GM06990 (cell line): ENCODE measurements at regions not wholly inside any gene's neighbourhood (a gene's known extent, or its start where the extent isn't known, plus 50 kb on each side); places are given as distances from the start of the nearest gene placed in this dataset.
"Not testable (repeated sequence)": the region's sequence is repeated elsewhere in the genome, so short reads cannot be mapped to it uniquely, and the experiment has no call there.

Source experiments
- DNase-seq: peaks from one replicate; pipeline ENCODE4 v3.0.0-alpha.2; 2011; ENCODE audit not compliant: insufficient read length; ENCODE audit errors: extremely low read depth
- H3K27me3 ChIP-seq: replicated peaks from 2 replicates; pipeline ENCODE4 v1.6.0; 2011; ENCODE audit warnings: low read length; ENCODE audit not compliant: control insufficient read depth, insufficient read depth
- H3K36me3 ChIP-seq: 2 replicates; pipeline ENCODE4 v1.5.1; 2011; ENCODE audit warnings: low read length; ENCODE audit not compliant: control insufficient read depth, insufficient read depth
- H3K4me3 ChIP-seq: replicated peaks from 2 replicates; pipeline ENCODE4 v1.5.1; 2011; ENCODE audit warnings: low read depth, mild to moderate bottlenecking, control low read depth, low read length
- TF ChIP-seq, protein P1 (sequence below): IDR thresholded peaks from 2 replicates; pipeline ENCODE4 v1.5.1; 2011; ENCODE audit warnings: low read length, control low read depth, mild to moderate bottlenecking, inconsistent platforms; ENCODE audit not compliant: insufficient read depth, poor library complexity, severe bottlenecking

- TF ChIP-seq, protein P1, sequence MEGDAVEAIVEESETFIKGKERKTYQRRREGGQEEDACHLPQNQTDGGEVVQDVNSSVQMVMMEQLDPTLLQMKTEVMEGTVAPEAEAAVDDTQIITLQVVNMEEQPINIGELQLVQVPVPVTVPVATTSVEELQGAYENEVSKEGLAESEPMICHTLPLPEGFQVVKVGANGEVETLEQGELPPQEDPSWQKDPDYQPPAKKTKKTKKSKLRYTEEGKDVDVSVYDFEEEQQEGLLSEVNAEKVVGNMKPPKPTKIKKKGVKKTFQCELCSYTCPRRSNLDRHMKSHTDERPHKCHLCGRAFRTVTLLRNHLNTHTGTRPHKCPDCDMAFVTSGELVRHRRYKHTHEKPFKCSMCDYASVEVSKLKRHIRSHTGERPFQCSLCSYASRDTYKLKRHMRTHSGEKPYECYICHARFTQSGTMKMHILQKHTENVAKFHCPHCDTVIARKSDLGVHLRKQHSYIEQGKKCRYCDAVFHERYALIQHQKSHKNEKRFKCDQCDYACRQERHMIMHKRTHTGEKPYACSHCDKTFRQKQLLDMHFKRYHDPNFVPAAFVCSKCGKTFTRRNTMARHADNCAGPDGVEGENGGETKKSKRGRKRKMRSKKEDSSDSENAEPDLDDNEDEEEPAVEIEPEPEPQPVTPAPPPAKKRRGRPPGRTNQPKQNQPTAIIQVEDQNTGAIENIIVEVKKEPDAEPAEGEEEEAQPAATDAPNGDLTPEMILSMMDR = no peak
- H3K36me3 ChIP-seq = no peaks in the 10 kb centered on the region
- H3K4me3 ChIP-seq = no peak overlapping the region
- DNase-seq = no peak
- H3K27me3 ChIP-seq = no peaks in the 10 kb centered on the region; the same call in none of the 2 replicates
These were observed 268.1 kb upstream of the SDK2 start for GRCh38 chr17:73912373-73912746.

GRCh38 chr17:73914536-73915274, 270.5 kb upstream of the SDK2 start:
- no peak for DNase-seq
- TF ChIP-seq, protein P1 = no peak
- Histone ChIP-seq H3K27me3 (no peaks in the 10 kb centered on the region; the same call in 1 of the 2 replicates), H3K36me3 (no peaks in the 10 kb centered on the region), H3K4me3 (no peak overlapping the region)

DNA sequence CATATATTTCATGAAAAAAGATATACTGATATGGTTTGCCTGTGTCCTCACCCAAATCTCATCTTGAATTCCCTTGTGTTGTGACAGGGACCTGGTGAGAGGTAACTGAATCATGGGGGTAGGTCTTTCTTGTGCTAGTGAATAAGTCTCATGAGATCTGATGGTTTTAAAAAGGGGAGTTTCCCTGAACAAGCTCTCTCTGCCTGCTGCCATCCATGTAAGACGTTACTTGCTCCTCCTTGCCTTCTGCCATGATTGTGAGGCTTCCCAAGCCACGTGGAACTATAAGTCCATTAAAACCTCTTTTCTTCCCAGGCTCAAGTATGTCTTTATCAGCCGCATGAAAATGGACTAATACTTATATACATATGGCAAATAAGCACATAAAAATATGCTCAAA, 274.8 kb upstream of the SDK2 start:
- not testable (repeated sequence) for H3K36me3 ChIP-seq, H3K4me3 ChIP-seq, DNase-seq, H3K27me3 ChIP-seq

- Histone ChIP-seq H3K27me3 (no peaks in the 10 kb centered on the region; the same call in 1 of the 2 replicates), H3K4me3 (no peak overlapping the region), H3K36me3 (no peaks in the 10 kb centered on the region)
- TF ChIP-seq, protein P1 = no peak
- DNase-seq = no peak
These were observed 277.1 kb upstream of the SDK2 start for GRCh38 chr17:73921306-73921705.

GRCh38 chr17:73924114-73924908, 279.2 kb upstream of the RPL38 start:
- DNase-seq = no peak
- TF ChIP-seq, protein P1 = no peak
- H3K4me3 ChIP-seq = no peak overlapping the region

DNA sequence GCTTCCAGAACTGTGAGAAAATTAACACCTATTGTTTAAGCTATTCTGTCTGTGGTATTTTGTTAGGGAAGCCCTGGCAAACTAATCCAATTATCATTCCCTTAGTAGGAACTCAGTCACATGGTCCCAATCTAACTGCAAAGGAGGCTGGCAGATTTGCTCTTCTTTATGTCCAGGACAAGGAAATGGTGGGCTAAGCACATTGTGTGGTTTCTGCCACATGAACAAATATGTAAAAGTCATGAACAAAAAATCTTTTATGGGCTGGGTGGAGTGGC, 278.6 kb upstream of the RPL38 start:
- TF ChIP-seq, protein P1 = no peak
- Histone ChIP-seq H3K36me3 (no peaks in the 10 kb centered on the region), H3K27me3 (no peaks in the 10 kb centered on the region; the same call in 1 of the 2 replicates), H3K4me3 (no peak overlapping the region)
- no peak for DNase-seq

More at GRCh38 chr17:73924114-73924908, 279.2 kb upstream of the RPL38 start:
- no peaks in the 10 kb centered on the region for H3K36me3 ChIP-seq
- H3K27me3 ChIP-seq = no peaks in the 10 kb centered on the region; the same call in 1 of the 2 replicates
